SK-N-SH (cell line): ENCODE measurements at regions not wholly inside any gene's neighbourhood (a gene's known extent, or its start where the extent isn't known, plus 50 kb on each side); places are given as distances from the start of the nearest gene placed in this dataset.

Experiments used
- CTCF ChIA-PET: fragments of 300-600, 350-600 bp; formaldehyde crosslinking; extraction: SDS; loops from one replicate; lab custom pipeline; 2021; lab: Yijun Ruan, JAX
- POLR2A ChIA-PET: fragments of 350-600 bp; sonication (Branson Sonifier 250); formaldehyde crosslinking; extraction: SDS; loops from one replicate; lab custom pipeline; 2020; ENCODE audit warnings: antibody characterized with exemption, inconsistent platforms; lab: Yijun Ruan, JAX
- DNase-seq: peaks from one replicate; pipeline ENCODE4 v3.0.0; 2012
- H2AFZ ChIP-seq: fragments of 200-600 bp; sonication (generic); 2 replicates; pipeline ENCODE4 v1.8.1; 2016; ENCODE audit warnings: antibody characterized with exemption, mild to moderate bottlenecking, low read depth
- H3F3A ChIP-seq: fragments of 200-600 bp; sonication (generic); replicated peaks from 2 replicates; pipeline ENCODE3; 2016; ENCODE audit warnings: antibody characterized with exemption, mild to moderate bottlenecking; ENCODE audit not compliant: insufficient read depth
- H3K27ac ChIP-seq, 2 experiments: fragments of 200-500 bp in 1 of 2; fragments of 200-600 bp in 1 of 2; sonication (Bioruptor generic) in 1 of 2; sonication (generic), shearing (Covaris generic) in 1 of 2; 2 replicates each; pipeline versions ENCODE4 v1.5.1 to v1.6.1; 2014 to 2016; ENCODE audit warnings: low read depth in 2 of 2, inconsistent platforms in 1 of 2, low read length in 1 of 2, mild to moderate bottlenecking in 1 of 2, mixed read lengths in 1 of 2
- H3K27me3 ChIP-seq: fragments of 200-600 bp; sonication (generic), shearing (Covaris generic); 2 replicates; pipeline ENCODE4 v1.6.1; 2016; ENCODE audit warnings: mixed run types; ENCODE audit not compliant: insufficient read depth
- H3K36me3 ChIP-seq, 2 experiments: fragments of 200-500 bp in 1 of 2; fragments of 200-600 bp in 1 of 2; sonication (Bioruptor generic) in 1 of 2; sonication (generic) in 1 of 2; replicated peaks in 1 of 2; 2 replicates each; pipeline versions ENCODE3 to v1.5.1; 2014 to 2016; ENCODE audit warnings: low read length in 1 of 2, mild to moderate bottlenecking in 1 of 2; ENCODE audit not compliant: insufficient read depth in 2 of 2, control insufficient read depth in 1 of 2
- H3K4me1 ChIP-seq, 2 experiments: fragments of 200-500 bp in 1 of 2; fragments of 200-600 bp in 1 of 2; sonication (Bioruptor generic) in 1 of 2; sonication (generic), shearing (Covaris generic) in 1 of 2; 2 replicates each; pipeline versions ENCODE4 v1.5.1 to v1.6.1; 2014 to 2016; ENCODE audit warnings: low read depth in 1 of 2, low read length in 1 of 2, mixed run types in 1 of 2; ENCODE audit not compliant: insufficient read depth in 2 of 2, control insufficient read depth in 1 of 2
- H3K4me2 ChIP-seq: fragments of 200-600 bp; sonication (generic), shearing (Covaris generic); 2 replicates; pipeline ENCODE4 v1.6.1; 2017; ENCODE audit warnings: mixed run types
- H3K4me3 ChIP-seq, 2 experiments: fragments of 200-500 bp in 1 of 2; fragments of 200-600 bp in 1 of 2; sonication (Bioruptor generic) in 1 of 2; sonication (generic), shearing (Covaris generic) in 1 of 2; 2 replicates each; pipeline versions ENCODE4 v1.5.1 to v1.8.1; 2014 to 2016; ENCODE audit warnings: low read depth in 2 of 2, inconsistent platforms in 1 of 2, low read length in 1 of 2, mild to moderate bottlenecking in 1 of 2, mixed read lengths in 1 of 2, moderate library complexity in 1 of 2
- H3K79me2 ChIP-seq: fragments of 200-600 bp; sonication (generic); 2 replicates; pipeline ENCODE4 v1.8.1; 2017; ENCODE audit warnings: mild to moderate bottlenecking; ENCODE audit not compliant: insufficient read depth
- H3K9ac ChIP-seq: fragments of 200-600 bp; sonication (generic); 2 replicates; pipeline ENCODE4 v1.6.1; 2017; ENCODE audit warnings: mixed run types
- H3K9me2 ChIP-seq: fragments of 200-600 bp; sonication (generic); 2 replicates; pipeline ENCODE4 v1.6.1; 2017; ENCODE audit warnings: mixed run types
- H3K9me3 ChIP-seq: fragments of 200-600 bp; sonication (generic); 2 replicates; pipeline ENCODE4 v1.6.1; 2017; ENCODE audit warnings: mixed run types, mild to moderate bottlenecking, moderate library complexity
- H4K20me1 ChIP-seq: fragments of 200-600 bp; sonication (generic); 2 replicates; pipeline ENCODE4 v1.6.1; 2017; ENCODE audit warnings: mild to moderate bottlenecking, mixed run types; ENCODE audit not compliant: insufficient read depth
- ELF1 ChIP-seq: IDR thresholded peaks from 2 replicates; pipeline ENCODE4 v1.4.0; 2012
- EZH2phosphoT487 ChIP-seq: fragments of 200-600 bp; sonication (generic); IDR thresholded peaks from 2 replicates; pipeline ENCODE4 v1.6.1; 2017; ENCODE audit warnings: low read depth, mixed run types, mild to moderate bottlenecking, antibody characterized with exemption, moderate library complexity, borderline replicate concordance
- FOXJ3 ChIP-seq: sonication (generic); formaldehyde crosslinking; IDR thresholded peaks from 2 replicates; pipeline ENCODE4 v1.5.1; 2020; ENCODE audit warnings: mild to moderate bottlenecking, missing genetic modification reagents
- FOXM1 ChIP-seq: IDR thresholded peaks from 2 replicates; pipeline ENCODE4 v1.4.0; 2012; ENCODE audit warnings: low read depth, mild to moderate bottlenecking
- GABPA ChIP-seq: IDR thresholded peaks from 2 replicates; pipeline ENCODE4 v1.4.0; 2012; ENCODE audit warnings: low read depth, mild to moderate bottlenecking
- IRF3 ChIP-seq: fragments of 150-350 bp; IDR thresholded peaks from 2 replicates; pipeline ENCODE4 v1.6.1; 2016; ENCODE audit warnings: mild to moderate bottlenecking, low read depth, low read length
- MEF2A ChIP-seq: IDR thresholded peaks from 2 replicates; pipeline ENCODE4 v1.4.0; 2012; ENCODE audit warnings: low read depth, borderline replicate concordance
- MXI1 ChIP-seq: IDR thresholded peaks from 2 replicates; pipeline ENCODE4 v1.6.1; 2012; ENCODE audit warnings: mild to moderate bottlenecking, low read depth, low read length, improper control_type of control experiment
- NFIC ChIP-seq: IDR thresholded peaks from 2 replicates; pipeline ENCODE4 v1.4.0; 2012; ENCODE audit warnings: borderline replicate concordance
- NRF1 ChIP-seq: IDR thresholded peaks from 2 replicates; pipeline ENCODE4 v1.6.1; 2012; ENCODE audit warnings: low read depth, mild to moderate bottlenecking, low read length
- PBX3 ChIP-seq: IDR thresholded peaks from 2 replicates; pipeline ENCODE4; 2012
- RCOR1 ChIP-seq: fragments of 150-350 bp; IDR thresholded peaks from 2 replicates; pipeline ENCODE4 v1.6.1; 2017; ENCODE audit warnings: antibody characterized with exemption, low read length
- RFX5 ChIP-seq: IDR thresholded peaks from 2 replicates; pipeline ENCODE4 v1.6.1; 2012; ENCODE audit warnings: mild to moderate bottlenecking, improper control_type of control experiment, low read length
- RXRA ChIP-seq: IDR thresholded peaks from 2 replicates; pipeline ENCODE4 v1.4.0; 2012; ENCODE audit warnings: low read depth, mild to moderate bottlenecking, borderline replicate concordance
- TCF12 ChIP-seq: IDR thresholded peaks from 2 replicates; pipeline ENCODE4 v1.4.0; 2012
- TEAD4 ChIP-seq: IDR thresholded peaks from 2 replicates; pipeline ENCODE4 v1.4.0; 2012; ENCODE audit warnings: mild to moderate bottlenecking, borderline replicate concordance; ENCODE audit not compliant: insufficient read depth
- USF1 ChIP-seq: IDR thresholded peaks from 2 replicates; pipeline ENCODE4 v1.4.0; 2012; ENCODE audit warnings: low read depth, borderline replicate concordance
- USF2 ChIP-seq: fragments of 150-350 bp; IDR thresholded peaks from 2 replicates; pipeline ENCODE4 v1.6.1; 2017; ENCODE audit warnings: antibody characterized with exemption, low read length, low read depth, borderline replicate concordance
- YY1 ChIP-seq: IDR thresholded peaks from 2 replicates; pipeline ENCODE4 v1.4.0; 2012; ENCODE audit warnings: low read depth, mild to moderate bottlenecking
- ZBTB33 ChIP-seq: IDR thresholded peaks from 2 replicates; pipeline ENCODE4 v1.4.0; 2012; ENCODE audit warnings: low read depth, borderline replicate concordance
- WGBS: methylation state at CpG from one replicate; pipeline ENCODE4 v1.1.6; 2017; ENCODE audit warnings: low lambda C conversion rate; 5-methylcytosine and 5-hydroxymethylcytosine counted together

GRCh38 chr18:25497151-25497794 is 145.3 kb upstream of the ZNF521 start:
- H3K9ac ChIP-seq, result no peak overlapping the region
- H3K9me2 ChIP-seq, result no peaks in the 10 kb centered on the region
- no peak overlapping the region for H2AFZ ChIP-seq
- H3F3A ChIP-seq, result no peaks in the 10 kb centered on the region
- H3K4me3 ChIP-seq, result no peak overlapping the region
- H3K4me1 ChIP-seq, result no peaks in the 10 kb centered on the region
- no peak overlapping the region for H3K4me2 ChIP-seq
- H3K36me3 ChIP-seq, result no peaks in the 10 kb centered on the region
- no peaks in the 10 kb centered on the region for H3K79me2 ChIP-seq
- H3K27ac ChIP-seq, result no peak overlapping the region
- POLR2A ChIA-PET, result no interaction called here
- TF ChIP-seq FOXM1, result no peak
- no peak for TF ChIP-seq GABPA
- no peak for DNase-seq
- no peaks in the 10 kb centered on the region for H3K9me3 ChIP-seq
- CTCF ChIA-PET, result no interaction called here
- H4K20me1 ChIP-seq, result no peaks in the 10 kb centered on the region
- no peaks in the 10 kb centered on the region for H3K27me3 ChIP-seq
- WGBS, result 84% methylated on average over 2 of the region's 2 CpGs

GRCh38 chr18:25496544-25496943 is 144.6 kb upstream of the ZNF521 start:
- TF ChIP-seq RCOR1 (no peak), MXI1 (no peak), TCF12 (no peak), NRF1 (no peak), IRF3 (no peak), NFIC (no peak), USF2 (no peak), USF1 (no peak), TEAD4 (no peak), MEF2A (no peak), ZBTB33 (no peak), ELF1 (no peak), FOXJ3 (CRISPR knock-in tag) (no peak), RXRA (no peak), YY1 (no peak), PBX3 (no peak), RFX5 (no peak), EZH2phosphoT487 (no peak)
- Histone ChIP-seq H3K9ac (no peak overlapping the region), H2AFZ (no peak overlapping the region), H3F3A (no peaks in the 10 kb centered on the region), H3K9me3 (no peaks in the 10 kb centered on the region), H3K27ac (no peak overlapping the region), H3K4me2 (no peak overlapping the region), H3K79me2 (no peaks in the 10 kb centered on the region), H3K27me3 (no peaks in the 10 kb centered on the region), H4K20me1 (no peaks in the 10 kb centered on the region), H3K9me2 (no peaks in the 10 kb centered on the region), H3K36me3 (no peaks in the 10 kb centered on the region), H3K4me3 (no peak overlapping the region), H3K4me1 (no peaks in the 10 kb centered on the region)
- DNase-seq, result no peak
- WGBS, result 26% methylated on average over 2 of the region's 2 CpGs
- CTCF ChIA-PET, result no interaction called here
- POLR2A ChIA-PET, result no interaction called here
